K562 (cell line): ENCODE measurements at regions not wholly inside any gene's neighbourhood (a gene's known extent, or its start where the extent isn't known, plus 50 kb on each side); places are given as distances from the start of the nearest gene placed in this dataset.

Experiments used
- ATAC-seq: fragments of 200-7000 bp; cut with Tn5 transposase; 3 replicates; pipeline ENCODE4 v1.9.1; 2020; ENCODE audit warnings: moderate library complexity
- BruUV-seq: library from RNA; stranded (reverse); fragments of 400-500 nt; replicated peaks from 2 replicates; lab custom pipeline; 2021; lab: Mats Ljungman, UMichigan
- CTCF ChIA-PET: fragments of 300-600 bp; formaldehyde crosslinking; extraction: SDS; loops from one replicate; lab custom pipeline; 2021; ENCODE audit warnings: low intra/inter-chr PET ratio; lab: Yijun Ruan, JAX
- POLR2A ChIA-PET: fragments of 300-600, 350-650 bp; sonication (Branson Sonifier 250); formaldehyde crosslinking; extraction: SDS; loops from one replicate; lab custom pipeline; 2021; ENCODE audit warnings: antibody characterized with exemption, inconsistent platforms; lab: Yijun Ruan, JAX
- DNase-seq, 4 experiments: peaks; one replicate each; pipeline versions ENCODE4 v3.0.0 to v3.0.0-alpha.2; 2011 to 2018; ENCODE audit warnings: low spot score in 3 of 4, mixed read lengths in 3 of 4; ENCODE audit errors: extremely low read depth in 1 of 4
- FAIRE-seq: peaks from 2 replicates; lab custom pipeline; 2011; peaks lifted over from hg19 to GRCh38; lab: Jason Lieb, UNC
- H2AFZ ChIP-seq: 2 replicates; pipeline ENCODE4 v1.6.0; 2011; ENCODE audit warnings: low read depth, low read length, control low read depth, inconsistent platforms
- H3K27ac ChIP-seq: fragments of 200-600 bp; 3 replicates; pipeline ENCODE4 v1.8.0; 2011; ENCODE audit warnings: low read depth, mild to moderate bottlenecking, control low read depth, inconsistent platforms, low read length, moderate library complexity, mixed read lengths; ENCODE audit errors: extremely low read depth
- H3K27me3 ChIP-seq, 2 experiments: fragments of 300-600 bp in 1 of 2; 2 replicates in 1 of 2; 3 replicates in 1 of 2; pipeline versions ENCODE4 v1.6.0 to v1.8.0; 2011; ENCODE audit warnings: inconsistent platforms in 2 of 2, low read length in 2 of 2, mild to moderate bottlenecking in 1 of 2, mixed read lengths in 1 of 2, moderate library complexity in 1 of 2; ENCODE audit not compliant: control insufficient read depth in 2 of 2, insufficient read depth in 2 of 2
- H3K36me3 ChIP-seq: fragments of 300-600 bp; 3 replicates; pipeline ENCODE4 v1.8.0; 2011; ENCODE audit warnings: mild to moderate bottlenecking, low read length, inconsistent platforms; ENCODE audit not compliant: control insufficient read depth, insufficient read depth
- H3K4me1 ChIP-seq, 2 experiments: fragments of 200-600 bp in 1 of 2; replicated peaks in 1 of 2; 2 replicates in 1 of 2; 3 replicates in 1 of 2; pipeline versions ENCODE4 v1.5.1 to v1.8.0; 2011; ENCODE audit warnings: inconsistent platforms in 2 of 2, low read length in 2 of 2, mild to moderate bottlenecking in 1 of 2, mixed read lengths in 1 of 2, moderate library complexity in 1 of 2; ENCODE audit not compliant: control insufficient read depth in 2 of 2, insufficient read depth in 2 of 2
- H3K4me2 ChIP-seq: 2 replicates; pipeline ENCODE4 v1.6.1; 2011; ENCODE audit warnings: low read length, control low read depth, inconsistent platforms, mixed read lengths; ENCODE audit not compliant: insufficient read depth
- H3K4me3 ChIP-seq: fragments of 200-600 bp; sonication (generic), shearing (Covaris generic); 2 replicates; pipeline ENCODE4 v1.5.1; 2016; ENCODE audit warnings: control low read depth, inconsistent platforms
- H3K79me2 ChIP-seq: fragments of 200-600 bp; 3 replicates; pipeline ENCODE4 v1.8.0; 2011; ENCODE audit warnings: low read length, inconsistent platforms; ENCODE audit not compliant: control insufficient read depth, insufficient read depth
- H3K9ac ChIP-seq, 2 experiments: 2 replicates each; pipeline versions ENCODE4 v1.6.0 to v1.6.1; 2011; ENCODE audit warnings: low read depth in 2 of 2, low read length in 2 of 2, control low read depth in 1 of 2, inconsistent platforms in 1 of 2, mild to moderate bottlenecking in 1 of 2, mixed read lengths in 1 of 2; ENCODE audit not compliant: insufficient read depth in 1 of 2
- H3K9me1 ChIP-seq: one replicate; pipeline ENCODE4 v1.6.0; 2011; ENCODE audit warnings: inconsistent platforms, mild to moderate bottlenecking, low read length, moderate library complexity; ENCODE audit not compliant: control insufficient read depth, insufficient read depth
- H3K9me3 ChIP-seq: replicated peaks from 2 replicates; pipeline ENCODE4 v1.5.1; 2011; ENCODE audit warnings: low read depth, low read length, inconsistent platforms; ENCODE audit not compliant: control insufficient read depth, insufficient read depth
- H4K20me1 ChIP-seq: replicated peaks from 2 replicates; pipeline ENCODE4 v1.6.1; 2011; ENCODE audit warnings: low read length, inconsistent platforms, mixed read lengths; ENCODE audit not compliant: control insufficient read depth, insufficient read depth
- ATF2 ChIP-seq: sonication (generic); formaldehyde crosslinking; IDR thresholded peaks from 2 replicates; pipeline ENCODE4 v1.8.1; 2022; ENCODE audit warnings: missing genetic modification reagents
- JUN ChIP-seq, 2 experiments: sonication (generic) in 1 of 2; formaldehyde crosslinking in 1 of 2; IDR thresholded peaks; 2 replicates each; pipeline versions ENCODE4 v1.6.1 to v1.8.0; 2012 to 2022; ENCODE audit warnings: borderline replicate concordance in 2 of 2, mild to moderate bottlenecking in 2 of 2, improper control_type of control experiment in 1 of 2, low read depth in 1 of 2, low read length in 1 of 2, missing genetic modification reagents in 1 of 2
- MBD2 ChIP-seq: sonication (generic); IDR thresholded peaks from 2 replicates; pipeline ENCODE4 v1.6.1; 2016; ENCODE audit warnings: low read depth, borderline replicate concordance
- MCM2 ChIP-seq: fragments of 450-650 bp; IDR thresholded peaks from 2 replicates; pipeline ENCODE4 v1.6.1; 2017; ENCODE audit warnings: low read depth, mild to moderate bottlenecking
- MED1 ChIP-seq: sonication (generic); formaldehyde crosslinking; IDR thresholded peaks from 2 replicates; pipeline ENCODE4 v1.8.1; 2023; ENCODE audit warnings: missing genetic modification reagents, borderline replicate concordance
- MTA2 ChIP-seq: fragments of 450-650 bp; IDR thresholded peaks from 2 replicates; pipeline ENCODE4 v1.6.1; 2016; ENCODE audit warnings: low read depth
- NFYB ChIP-seq: IDR thresholded peaks from 2 replicates; pipeline ENCODE4 v1.6.1; 2011; ENCODE audit warnings: mild to moderate bottlenecking, moderate library complexity; ENCODE audit not compliant: insufficient read length; ENCODE audit errors: extremely low read depth
- PBX2 ChIP-seq, 2 experiments: IDR thresholded peaks in 1 of 2; conservative IDR thresholded peaks in 1 of 2; 2 replicates each; pipeline ENCODE4 v1.6.1; 2016; ENCODE audit warnings: low read depth in 2 of 2, mild to moderate bottlenecking in 1 of 2, missing compliant biosample characterization in 1 of 2, missing genetic modification characterization in 1 of 2, moderate library complexity in 1 of 2
- PHF8 ChIP-seq: fragments of 200-600 bp; sonication (generic); IDR thresholded peaks from 2 replicates; pipeline ENCODE4 v1.6.1; 2012; ENCODE audit warnings: mixed run types, mild to moderate bottlenecking, inconsistent platforms, low read length, moderate library complexity, borderline replicate concordance
- RFX1 ChIP-seq: fragments of 450-650 bp; IDR thresholded peaks from 2 replicates; pipeline ENCODE4 v1.6.1; 2016; ENCODE audit warnings: mild to moderate bottlenecking, moderate library complexity
- SIN3B ChIP-seq: fragments of 450-650 bp; IDR thresholded peaks from 2 replicates; pipeline ENCODE4 v1.6.1; 2017; ENCODE audit warnings: low read depth, mild to moderate bottlenecking, moderate library complexity
- TBP ChIP-seq: optimal IDR thresholded peaks from 2 replicates; pipeline ENCODE3; 2011; ENCODE audit warnings: low read depth, low read length, improper control_type of control experiment
- ZNF140 ChIP-seq: fragments of 250-450 bp; sonication (Bioruptor Pico); IDR thresholded peaks from 2 replicates; pipeline ENCODE4 v1.8.0; 2021; ENCODE audit warnings: moderate library complexity, mild to moderate bottlenecking, inconsistent platforms
- ZNF143 ChIP-seq: sonication (generic); formaldehyde crosslinking; IDR thresholded peaks from 2 replicates; pipeline ENCODE4 v1.9.0; 2022; ENCODE audit warnings: mild to moderate bottlenecking, missing genetic modification reagents
- ZNF175 ChIP-seq: fragments of 200-800 bp; sonication (Bioruptor generic); IDR thresholded peaks from 2 replicates; pipeline ENCODE4 v1.6.1; 2016; ENCODE audit warnings: low read depth, mild to moderate bottlenecking, missing genetic modification characterization, missing compliant biosample characterization
- ZNF668 ChIP-seq: fragments of 250-450 bp; sonication (Bioruptor Pico); IDR thresholded peaks from 2 replicates; pipeline ENCODE4 v1.8.0; 2022; ENCODE audit warnings: mild to moderate bottlenecking, inconsistent platforms
- ZNF778 ChIP-seq: fragments of 450-650 bp; formaldehyde crosslinking; IDR thresholded peaks from 2 replicates; pipeline ENCODE4 v1.4.0; 2020; ENCODE audit warnings: mild to moderate bottlenecking, moderate library complexity
- WGBS: fragments of 100-300 bp; shearing (Covaris generic); methylation state at CpG from one replicate; pipeline ENCODE4 v1.1.6; 2016; ENCODE audit warnings: low coverage, mixed read lengths; ENCODE audit not compliant: insufficient coverage; ENCODE audit errors: missing lambda C conversion rate; 5-methylcytosine and 5-hydroxymethylcytosine counted together
- in situ Hi-C: fragments of 300-500 bp; cut with MboI; formaldehyde crosslinking; loops from 4 replicates; pipeline ENCODE4 v1.15.0; 2018; ENCODE audit warnings: inconsistent platforms, mixed read lengths
- intact Hi-C: fragments of 100-400 bp; cut with micrococcal nuclease; formaldehyde crosslinking; loops from 2 replicates; pipeline ENCODE4 v1.14.2; 2022
- TF ChIP-seq, protein P1 (sequence below): sonication (generic); formaldehyde crosslinking; IDR thresholded peaks from 2 replicates; pipeline ENCODE4 v1.8.0; 2022; ENCODE audit warnings: missing genetic modification reagents, mild to moderate bottlenecking, borderline replicate concordance

DNA sequence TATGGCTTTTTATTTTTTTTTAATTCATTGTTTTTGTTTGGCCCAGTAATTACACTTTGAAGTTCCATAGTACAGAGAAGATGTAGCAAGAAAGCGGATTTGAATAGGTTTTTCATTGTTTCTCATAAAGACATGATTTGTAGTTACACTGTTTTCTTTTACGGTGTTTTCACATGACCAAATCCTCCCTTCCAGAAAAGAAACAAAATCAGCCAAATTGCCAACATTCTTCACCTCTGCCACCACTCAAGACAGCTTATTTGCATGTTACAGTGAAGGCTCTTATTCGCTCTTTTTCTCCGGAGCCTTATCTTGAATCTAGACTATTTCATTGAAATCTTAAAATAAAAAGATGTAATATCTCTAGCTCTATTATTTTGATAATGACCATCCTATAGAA, 50.9 kb upstream of the KCNH5 start:
- POLR2A ChIA-PET = no interaction called here
- in situ Hi-C loops = no loop called here
- Histone ChIP-seq H3K27ac (no peak overlapping the region), H3K4me3 (no peak overlapping the region), H3K36me3 (no peaks in the 10 kb centered on the region), H3K4me2 (no peak overlapping the region), H4K20me1 (no peaks in the 10 kb centered on the region), H3K4me1 (no peaks in the 10 kb centered on the region; a peak in 2 of 5 replicates), H3K9ac (no peak overlapping the region), H3K9me3 (no peaks in the 10 kb centered on the region), H2AFZ (no peak overlapping the region), H3K9me1 (no peaks in the 10 kb centered on the region), H3K27me3 (no peaks in the 10 kb centered on the region), H3K79me2 (0 out of 3 replicates have a peak, but pooled peaks cover 3% of the 10 kb centered on the region)
- DNase-seq (no peak), ATAC-seq (no peak), FAIRE-seq (no peak)
- 49% methylated on average over 4 of the region's 4 CpGs for WGBS
- BruUV-seq = no TSS peak
- intact Hi-C loops = no loop called here
- CTCF ChIA-PET = no interaction called here
- TF ChIP-seq ZNF175 = no peak
- TF ChIP-seq PBX2 (CRISPR knock-in tag; IDR thresholded peaks at IDR 0.05; ENCODE audit: low read depth) = no peak
- TF ChIP-seq PBX2 (tag; conservative IDR thresholded peaks at IDR 0.05; ENCODE audit: low read depth) = no peak
- TF ChIP-seq, protein P1, sequence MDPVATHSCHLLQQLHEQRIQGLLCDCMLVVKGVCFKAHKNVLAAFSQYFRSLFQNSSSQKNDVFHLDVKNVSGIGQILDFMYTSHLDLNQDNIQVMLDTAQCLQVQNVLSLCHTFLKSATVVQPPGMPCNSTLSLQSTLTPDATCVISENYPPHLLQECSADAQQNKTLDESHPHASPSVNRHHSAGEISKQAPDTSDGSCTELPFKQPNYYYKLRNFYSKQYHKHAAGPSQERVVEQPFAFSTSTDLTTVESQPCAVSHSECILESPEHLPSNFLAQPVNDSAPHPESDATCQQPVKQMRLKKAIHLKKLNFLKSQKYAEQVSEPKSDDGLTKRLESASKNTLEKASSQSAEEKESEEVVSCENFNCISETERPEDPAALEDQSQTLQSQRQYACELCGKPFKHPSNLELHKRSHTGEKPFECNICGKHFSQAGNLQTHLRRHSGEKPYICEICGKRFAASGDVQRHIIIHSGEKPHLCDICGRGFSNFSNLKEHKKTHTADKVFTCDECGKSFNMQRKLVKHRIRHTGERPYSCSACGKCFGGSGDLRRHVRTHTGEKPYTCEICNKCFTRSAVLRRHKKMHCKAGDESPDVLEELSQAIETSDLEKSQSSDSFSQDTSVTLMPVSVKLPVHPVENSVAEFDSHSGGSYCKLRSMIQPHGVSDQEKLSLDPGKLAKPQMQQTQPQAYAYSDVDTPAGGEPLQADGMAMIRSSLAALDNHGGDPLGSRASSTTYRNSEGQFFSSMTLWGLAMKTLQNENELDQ = no peak
- no peak for TF ChIP-seq ZNF143 (CRISPR knock-in tag)
- no peak for TF ChIP-seq NFYB
- TF ChIP-seq MBD2 = no peak
- no peak for TF ChIP-seq MTA2
- TF ChIP-seq JUN (IDR thresholded peaks at IDR 0.05; ENCODE audit: borderline replicate concordance, low read depth, low read length) = no peak
- no peak for TF ChIP-seq JUN (CRISPR knock-in tag; IDR thresholded peaks at IDR 0.05; ENCODE audit: borderline replicate concordance)
- TF ChIP-seq ZNF668 = no peak
- no peak for TF ChIP-seq TBP
- no peak for TF ChIP-seq ZNF140 (CRISPR knock-in tag)
- TF ChIP-seq ZNF778 (CRISPR knock-in tag) = no peak
- TF ChIP-seq SIN3B = no peak
- TF ChIP-seq MCM2 = no peak
- TF ChIP-seq ATF2 = no peak
- no peak for TF ChIP-seq RFX1
- TF ChIP-seq PHF8 = no peak
- no peak for TF ChIP-seq MED1 (CRISPR knock-in tag)
